H1 (cell line): ENCODE measurements at regions not wholly inside any gene's neighbourhood (a gene's known extent, or its start where the extent isn't known, plus 50 kb on each side); places are given as distances from the start of the nearest gene placed in this dataset.

Experiments
- ATF3 ChIP-seq: IDR thresholded peaks from 2 replicates; pipeline ENCODE4 v1.6.1; 2011; ENCODE audit warnings: low read depth, mild to moderate bottlenecking, low read length; ENCODE audit not compliant: insufficient read depth
- BCL11A ChIP-seq, 2 experiments: IDR thresholded peaks; one replicate each; pipeline ENCODE4 v1.6.1; 2011; ENCODE audit warnings: low read depth in 2 of 2, low read length in 2 of 2, mild to moderate bottlenecking in 2 of 2
- CTCF ChIP-seq, 3 experiments: IDR thresholded peaks; 1 replicate in 2 of 3; 2 replicates in 1 of 3; pipeline versions ENCODE4 v1.5.1 to v1.6.1; 2011; ENCODE audit warnings: low read length in 3 of 3, mild to moderate bottlenecking in 3 of 3, inconsistent platforms in 2 of 3, low read depth in 1 of 3, moderate library complexity in 1 of 3; ENCODE audit not compliant: insufficient read depth in 1 of 3; ENCODE audit errors: control extremely low read depth in 1 of 3
- E2F6 ChIP-seq: IDR thresholded peaks from 2 replicates; pipeline ENCODE4 v1.6.1; 2012; ENCODE audit warnings: inconsistent platforms
- EZH2 ChIP-seq: fragments of 200-600 bp; sonication (generic); IDR thresholded peaks from 2 replicates; pipeline ENCODE4 v1.7.1; 2012; ENCODE audit warnings: low read depth, mild to moderate bottlenecking, moderate library complexity, low read length, inconsistent platforms; ENCODE audit not compliant: severe bottlenecking
- GTF2F1 ChIP-seq: IDR thresholded peaks from 2 replicates; pipeline ENCODE4 v1.6.1; 2012; ENCODE audit warnings: low read depth, low read length, improper control_type of control experiment, borderline replicate concordance
- JUN ChIP-seq: IDR thresholded peaks from 2 replicates; pipeline ENCODE4 v1.6.1; 2011; ENCODE audit warnings: low read depth, mild to moderate bottlenecking, improper control_type of control experiment, low read length
- MAX ChIP-seq: IDR thresholded peaks from 2 replicates; pipeline ENCODE4 v1.6.1; 2012; ENCODE audit warnings: inconsistent platforms
- POLR2AphosphoS5 ChIP-seq: IDR thresholded peaks from 2 replicates; pipeline ENCODE4 v1.6.1; 2011; ENCODE audit warnings: low read depth, low read length
- RNF2 ChIP-seq: fragments of 200-900, 300-1000 bp; sonication (generic); IDR thresholded peaks from 2 replicates; pipeline ENCODE4 v1.7.1; 2016; ENCODE audit warnings: borderline replicate concordance, low read depth, mild to moderate bottlenecking, antibody characterized with exemption, low read length; ENCODE audit not compliant: poor library complexity, severe bottlenecking; ENCODE audit errors: missing control alignments
- SAP30 ChIP-seq: fragments of 300-600 bp; sonication (generic); IDR thresholded peaks from 2 replicates; pipeline ENCODE4 v1.7.1; 2012; ENCODE audit warnings: low read length, moderate library complexity, mild to moderate bottlenecking, inconsistent platforms; ENCODE audit not compliant: insufficient read depth, insufficient replicate concordance
- TAF1 ChIP-seq: IDR thresholded peaks from 2 replicates; pipeline ENCODE4 v1.6.1; 2011; ENCODE audit warnings: mild to moderate bottlenecking, low read depth, low read length
- TAF7 ChIP-seq: optimal IDR thresholded peaks from 2 replicates; pipeline ENCODE3; 2011; ENCODE audit warnings: low read depth, mild to moderate bottlenecking, inconsistent platforms, low read length, moderate library complexity, borderline replicate concordance

- TF ChIP-seq CTCF (IDR thresholded peaks at IDR 0.05; ENCODE audit: control extremely low read depth in 1 of 3, insufficient read depth in 1 of 3, low read depth in 1 of 3, low read length in 3 of 3), result no peak
- TF ChIP-seq JUN, result no peak
- no peak for TF ChIP-seq RNF2
- TF ChIP-seq EZH2, result no peak
- TF ChIP-seq BCL11A (IDR thresholded peaks at IDR 0.05; ENCODE audit: low read depth in 2 of 2, low read length in 2 of 2), result no peak
- TF ChIP-seq GTF2F1, result no peak
- no peak for TF ChIP-seq SAP30
- no peak for TF ChIP-seq TAF7
- TF ChIP-seq E2F6, result no peak
- no peak for TF ChIP-seq POLR2AphosphoS5
- no peak for TF ChIP-seq ATF3
- TF ChIP-seq MAX, result no peak
- TF ChIP-seq TAF1, result no peak
Observed at GRCh38 chr3:110069761-110070160, 732.4 kb upstream of the DPPA4 start.
